KMS-11 (cell line): ENCODE measurements at regions not wholly inside any gene's neighbourhood (a gene's known extent, or its start where the extent isn't known, plus 50 kb on each side); places are given as distances from the start of the nearest gene placed in this dataset.

Source experiments
- H2AFZ ChIP-seq: fragments of 200-600 bp; sonication (generic); 2 replicates; pipeline ENCODE4 v1.6.1; 2016; ENCODE audit warnings: antibody characterized with exemption, mixed run types, low read depth
- H3K27ac ChIP-seq: fragments of 200-600 bp; sonication (generic); 2 replicates; pipeline ENCODE4 v1.6.1; 2016; ENCODE audit warnings: mild to moderate bottlenecking, mixed run types
- H3K27me3 ChIP-seq: fragments of 200-600 bp; sonication (generic); 2 replicates; pipeline ENCODE4 v1.6.1; 2017; ENCODE audit warnings: mild to moderate bottlenecking, low read depth, mixed run types, moderate library complexity; ENCODE audit not compliant: insufficient read depth
- H3K36me3 ChIP-seq: fragments of 200-600 bp; sonication (generic); 2 replicates; pipeline ENCODE4 v1.6.1; 2017; ENCODE audit warnings: mild to moderate bottlenecking, mixed run types; ENCODE audit not compliant: insufficient read depth
- H3K4me1 ChIP-seq: fragments of 200-600 bp; sonication (generic); 2 replicates; pipeline ENCODE4 v1.6.1; 2016; ENCODE audit warnings: mild to moderate bottlenecking, low read depth, mixed run types; ENCODE audit not compliant: poor library complexity, severe bottlenecking
- H3K4me2 ChIP-seq: fragments of 200-600 bp; sonication (generic); 2 replicates; pipeline ENCODE4 v1.7.0; 2016; ENCODE audit warnings: mild to moderate bottlenecking, mixed run types
- H3K4me3 ChIP-seq: fragments of 200-600 bp; sonication (generic); IDR thresholded peaks from 2 replicates; pipeline ENCODE4 v1.6.1; 2017; ENCODE audit warnings: low read depth, low read length, mixed read lengths; ENCODE audit not compliant: insufficient read depth
- H3K79me2 ChIP-seq: fragments of 200-600 bp; sonication (generic); 2 replicates; pipeline ENCODE4 v1.6.1; 2016; ENCODE audit warnings: low read depth, mixed run types; ENCODE audit not compliant: insufficient read depth
- H3K9ac ChIP-seq: fragments of 200-600 bp; sonication (generic); 2 replicates; pipeline ENCODE4 v1.6.1; 2016; ENCODE audit warnings: mild to moderate bottlenecking, mixed run types
- H4K20me1 ChIP-seq: fragments of 200-600 bp; sonication (generic); 2 replicates; pipeline ENCODE4 v1.6.1; 2016; ENCODE audit warnings: mild to moderate bottlenecking, mixed run types; ENCODE audit not compliant: insufficient read depth
- CTCF ChIP-seq: fragments of 200-600 bp; sonication (generic); conservative IDR thresholded peaks from 2 replicates; pipeline ENCODE4 v1.6.1; 2017; ENCODE audit warnings: low read depth, mild to moderate bottlenecking, antibody characterized with exemption, low read length, moderate library complexity, mixed read lengths

GRCh38 chr15:101124731-101125451, 127.0 kb downstream of the CHSY1 start:
- Histone ChIP-seq H3K27ac (peak overlapping the region; percentile 88), H3K4me3 (no peak overlapping the region), H3K36me3 (no peaks in the 10 kb centered on the region), H3K27me3 (no peaks in the 10 kb centered on the region), H4K20me1 (no peaks in the 10 kb centered on the region), H3K4me1 (peaks cover 100% of the 10 kb centered on the region), H2AFZ (no peak overlapping the region), H3K9ac (0 out of 2 replicates have a peak overlapping the region, but pooled peaks have one; percentile 39), H3K4me2 (peak overlapping the region; percentile 68), H3K79me2 (0 out of 2 replicates have a peak, but pooled peaks cover 6% of the 10 kb centered on the region)
- no peak for TF ChIP-seq CTCF

- Histone ChIP-seq H2AFZ (no peak overlapping the region), H3K4me3 (no peak overlapping the region), H3K4me1 (peaks cover 84% of the 10 kb centered on the region), H4K20me1 (no peaks in the 10 kb centered on the region), H3K9ac (no peak overlapping the region), H3K36me3 (no peaks in the 10 kb centered on the region), H3K27ac (peak overlapping the region; percentile 0; the same call in 1 of the 2 replicates), H3K27me3 (no peaks in the 10 kb centered on the region), H3K4me2 (no peak overlapping the region; the same call in 1 of the 2 replicates), H3K79me2 (0 out of 2 replicates have a peak, but pooled peaks cover 6% of the 10 kb centered on the region)
- no peak for TF ChIP-seq CTCF
These were observed 128.5 kb downstream of the CHSY1 start for GRCh38 chr15:101123222-101123910.

GRCh38 chr15:101122806-101123205, 129.0 kb downstream of the CHSY1 start:
- Histone ChIP-seq H3K27me3 (no peaks in the 10 kb centered on the region), H3K4me1 (peaks cover 79% of the 10 kb centered on the region), H3K79me2 (0 out of 2 replicates have a peak, but pooled peaks cover 6% of the 10 kb centered on the region), H3K9ac (no peak overlapping the region; the same call in 1 of the 2 replicates), H3K27ac (peak overlapping the region; percentile 13; the same call in 1 of the 2 replicates), H2AFZ (no peak overlapping the region), H4K20me1 (no peaks in the 10 kb centered on the region), H3K4me3 (no peak overlapping the region), H3K36me3 (no peaks in the 10 kb centered on the region), H3K4me2 (peak overlapping the region; percentile 98)
- TF ChIP-seq CTCF, result no peak

DNA sequence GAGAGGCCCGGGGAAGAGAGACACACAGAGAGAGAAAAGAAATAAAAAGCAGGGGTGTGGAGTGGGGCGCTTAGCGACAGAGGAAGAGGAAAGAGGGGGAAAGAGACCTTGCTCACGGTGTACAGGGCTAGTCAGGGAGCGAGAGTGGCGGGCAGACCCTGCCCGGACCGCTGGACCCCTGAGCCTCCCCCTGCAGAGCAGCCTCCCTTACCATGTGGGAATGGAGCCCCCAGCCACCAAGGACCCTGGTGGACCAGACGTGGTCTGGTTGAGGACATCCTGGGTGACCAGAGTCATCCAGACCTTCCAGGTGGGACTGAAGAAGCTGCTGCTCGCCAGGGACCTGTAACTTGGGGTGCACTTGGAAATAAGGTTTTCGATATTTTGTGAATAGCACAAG, 129.6 kb downstream of the CHSY1 start:
- Histone ChIP-seq H3K4me1 (peaks cover 73% of the 10 kb centered on the region), H3K79me2 (0 out of 2 replicates have a peak, but pooled peaks cover 6% of the 10 kb centered on the region), H3K27ac (peak overlapping the region; percentile 58), H2AFZ (peak overlapping the region; percentile 91), H4K20me1 (no peaks in the 10 kb centered on the region), H3K4me2 (peak overlapping the region; percentile 98), H3K36me3 (no peaks in the 10 kb centered on the region), H3K9ac (peak overlapping the region; percentile 68), H3K4me3 (no peak overlapping the region), H3K27me3 (no peaks in the 10 kb centered on the region)
- TF ChIP-seq CTCF, result no peak
